K562 (cell line): ENCODE measurements at regions not wholly inside any gene's neighbourhood (a gene's known extent, or its start where the extent isn't known, plus 50 kb on each side); places are given as distances from the start of the nearest gene placed in this dataset.

Experiments
- ATAC-seq: fragments of 200-7000 bp; cut with Tn5 transposase; 3 replicates; pipeline ENCODE4 v1.9.1; 2020; ENCODE audit warnings: moderate library complexity
- BruUV-seq: library from RNA; stranded (reverse); fragments of 400-500 nt; replicated peaks from 2 replicates; lab custom pipeline; 2021; lab: Mats Ljungman, UMichigan
- CTCF ChIA-PET: fragments of 300-600 bp; formaldehyde crosslinking; extraction: SDS; loops from one replicate; lab custom pipeline; 2021; ENCODE audit warnings: low intra/inter-chr PET ratio; lab: Yijun Ruan, JAX
- POLR2A ChIA-PET: fragments of 300-600, 350-650 bp; sonication (Branson Sonifier 250); formaldehyde crosslinking; extraction: SDS; loops from one replicate; lab custom pipeline; 2021; ENCODE audit warnings: antibody characterized with exemption, inconsistent platforms; lab: Yijun Ruan, JAX
- DNase-seq, 4 experiments: peaks; one replicate each; pipeline versions ENCODE4 v3.0.0 to v3.0.0-alpha.2; 2011 to 2018; ENCODE audit warnings: low spot score in 3 of 4, mixed read lengths in 3 of 4; ENCODE audit errors: extremely low read depth in 1 of 4
- FAIRE-seq: peaks from 2 replicates; lab custom pipeline; 2011; peaks lifted over from hg19 to GRCh38; lab: Jason Lieb, UNC
- H2AFZ ChIP-seq: 2 replicates; pipeline ENCODE4 v1.6.0; 2011; ENCODE audit warnings: low read depth, low read length, control low read depth, inconsistent platforms
- H3K27ac ChIP-seq: fragments of 200-600 bp; 3 replicates; pipeline ENCODE4 v1.8.0; 2011; ENCODE audit warnings: low read depth, mild to moderate bottlenecking, control low read depth, inconsistent platforms, low read length, moderate library complexity, mixed read lengths; ENCODE audit errors: extremely low read depth
- H3K27me3 ChIP-seq, 2 experiments: fragments of 300-600 bp in 1 of 2; 2 replicates in 1 of 2; 3 replicates in 1 of 2; pipeline versions ENCODE4 v1.6.0 to v1.8.0; 2011; ENCODE audit warnings: inconsistent platforms in 2 of 2, low read length in 2 of 2, mild to moderate bottlenecking in 1 of 2, mixed read lengths in 1 of 2, moderate library complexity in 1 of 2; ENCODE audit not compliant: control insufficient read depth in 2 of 2, insufficient read depth in 2 of 2
- H3K36me3 ChIP-seq: fragments of 300-600 bp; 3 replicates; pipeline ENCODE4 v1.8.0; 2011; ENCODE audit warnings: mild to moderate bottlenecking, low read length, inconsistent platforms; ENCODE audit not compliant: control insufficient read depth, insufficient read depth
- H3K4me1 ChIP-seq, 2 experiments: fragments of 200-600 bp in 1 of 2; replicated peaks in 1 of 2; 2 replicates in 1 of 2; 3 replicates in 1 of 2; pipeline versions ENCODE4 v1.5.1 to v1.8.0; 2011; ENCODE audit warnings: inconsistent platforms in 2 of 2, low read length in 2 of 2, mild to moderate bottlenecking in 1 of 2, mixed read lengths in 1 of 2, moderate library complexity in 1 of 2; ENCODE audit not compliant: control insufficient read depth in 2 of 2, insufficient read depth in 2 of 2
- H3K4me2 ChIP-seq: 2 replicates; pipeline ENCODE4 v1.6.1; 2011; ENCODE audit warnings: low read length, control low read depth, inconsistent platforms, mixed read lengths; ENCODE audit not compliant: insufficient read depth
- H3K4me3 ChIP-seq: fragments of 200-600 bp; sonication (generic), shearing (Covaris generic); 2 replicates; pipeline ENCODE4 v1.5.1; 2016; ENCODE audit warnings: control low read depth, inconsistent platforms
- H3K79me2 ChIP-seq: fragments of 200-600 bp; 3 replicates; pipeline ENCODE4 v1.8.0; 2011; ENCODE audit warnings: low read length, inconsistent platforms; ENCODE audit not compliant: control insufficient read depth, insufficient read depth
- H3K9ac ChIP-seq, 2 experiments: 2 replicates each; pipeline versions ENCODE4 v1.6.0 to v1.6.1; 2011; ENCODE audit warnings: low read depth in 2 of 2, low read length in 2 of 2, control low read depth in 1 of 2, inconsistent platforms in 1 of 2, mild to moderate bottlenecking in 1 of 2, mixed read lengths in 1 of 2; ENCODE audit not compliant: insufficient read depth in 1 of 2
- H3K9me1 ChIP-seq: one replicate; pipeline ENCODE4 v1.6.0; 2011; ENCODE audit warnings: inconsistent platforms, mild to moderate bottlenecking, low read length, moderate library complexity; ENCODE audit not compliant: control insufficient read depth, insufficient read depth
- H3K9me3 ChIP-seq: replicated peaks from 2 replicates; pipeline ENCODE4 v1.5.1; 2011; ENCODE audit warnings: low read depth, low read length, inconsistent platforms; ENCODE audit not compliant: control insufficient read depth, insufficient read depth
- H4K20me1 ChIP-seq: replicated peaks from 2 replicates; pipeline ENCODE4 v1.6.1; 2011; ENCODE audit warnings: low read length, inconsistent platforms, mixed read lengths; ENCODE audit not compliant: control insufficient read depth, insufficient read depth
- POLR2H ChIP-seq: IDR thresholded peaks from 2 replicates; pipeline ENCODE4 v1.6.1; 2016; ENCODE audit warnings: missing genetic modification characterization, low read depth, mild to moderate bottlenecking, control low read depth, missing compliant biosample characterization, moderate library complexity
- RERE ChIP-seq: sonication (generic); formaldehyde crosslinking; IDR thresholded peaks from 2 replicates; pipeline ENCODE4 v1.8.0; 2023; ENCODE audit warnings: missing genetic modification reagents, mild to moderate bottlenecking, borderline replicate concordance
- STAT5A ChIP-seq: IDR thresholded peaks from 2 replicates; pipeline ENCODE4 v1.6.1; 2012; ENCODE audit warnings: low read length, inconsistent platforms, borderline replicate concordance
- WGBS: fragments of 100-300 bp; shearing (Covaris generic); methylation state at CpG from one replicate; pipeline ENCODE4 v1.1.6; 2016; ENCODE audit warnings: low coverage, mixed read lengths; ENCODE audit not compliant: insufficient coverage; ENCODE audit errors: missing lambda C conversion rate; 5-methylcytosine and 5-hydroxymethylcytosine counted together
- in situ Hi-C: fragments of 300-500 bp; cut with MboI; formaldehyde crosslinking; loops from 4 replicates; pipeline ENCODE4 v1.15.0; 2018; ENCODE audit warnings: inconsistent platforms, mixed read lengths
- intact Hi-C: fragments of 100-400 bp; cut with micrococcal nuclease; formaldehyde crosslinking; loops from 2 replicates; pipeline ENCODE4 v1.14.2; 2022

GRCh38 chr15:79560384-79560783 is 128.2 kb downstream of the MINAR1 start:
- CTCF ChIA-PET: no interaction called here
- Histone ChIP-seq H2AFZ (no peak overlapping the region), H3K9me1 (no peaks in the 10 kb centered on the region), H3K4me2 (no peak overlapping the region), H3K4me1 (no peaks in the 10 kb centered on the region), H3K9me3 (no peaks in the 10 kb centered on the region), H3K9ac (no peak overlapping the region), H3K27ac (no peak overlapping the region), H4K20me1 (no peaks in the 10 kb centered on the region), H3K4me3 (no peak overlapping the region), H3K36me3 (no peaks in the 10 kb centered on the region), H3K27me3 (peaks cover 5 to 25% of the 10 kb centered on the region in 2 experiments; a peak in 3 of 5 replicates), H3K79me2 (no peaks in the 10 kb centered on the region)
- intact Hi-C loops (no loop called here), in situ Hi-C loops (no loop called here)
- BruUV-seq: no TSS peak
- ATAC-seq (no peak), FAIRE-seq (no peak), DNase-seq (no peak)
- WGBS: under 1% methylated on average over 24 of the region's 24 CpGs
- POLR2A ChIA-PET: interaction anchor here (0.6 kb wide), 1 partner anchor 144 kb away, joined by 3 read pairs; no protein-coding TSS in a partner anchor
- TF ChIP-seq POLR2H (tag): no peak
- no peak for TF ChIP-seq STAT5A
- TF ChIP-seq RERE (CRISPR knock-in tag): no peak
